MCF 10A (cell line): ENCODE measurements at regions not wholly inside any gene's neighbourhood (a gene's known extent, or its start where the extent isn't known, plus 50 kb on each side); places are given as distances from the start of the nearest gene placed in this dataset.

Experiments used
- BruUV-seq: library from RNA; stranded (reverse); fragments of 400-500 nt; replicated peaks from 2 replicates; lab custom pipeline; 2021; lab: Mats Ljungman, UMichigan
- CTCF ChIA-PET: fragments of 300-600 bp; sonication (Branson Sonifier 250); formaldehyde crosslinking; extraction: SDS; loops from one replicate; lab custom pipeline; 2021; ENCODE audit warnings: antibody characterized with exemption, inconsistent platforms; lab: Yijun Ruan, JAX
- POLR2A ChIA-PET: fragments of 300-600, 350-650 bp; sonication (Branson Sonifier 250); formaldehyde crosslinking; extraction: SDS; loops from one replicate; lab custom pipeline; 2020; ENCODE audit warnings: antibody characterized with exemption, inconsistent platforms; lab: Yijun Ruan, JAX
- DNase-seq: peaks from one replicate; pipeline ENCODE4 v3.0.0-alpha.2; 2018; ENCODE audit not compliant: unreplicated experiment
- H3K27ac Mint-ChIP-seq: one replicate; pipeline ENCODE4 v1.8.0; 2022; ENCODE audit warnings: mild to moderate bottlenecking, low read depth, mixed read lengths; ENCODE audit not compliant: unreplicated experiment
- H3K27me3 Mint-ChIP-seq: one replicate; pipeline ENCODE4 v1.8.0; 2022; ENCODE audit warnings: mixed read lengths; ENCODE audit not compliant: insufficient read depth, unreplicated experiment
- H3K36me3 Mint-ChIP-seq: one replicate; pipeline ENCODE4 v1.8.0; 2022; ENCODE audit warnings: mild to moderate bottlenecking, moderate library complexity, mixed read lengths; ENCODE audit not compliant: insufficient read depth, unreplicated experiment
- H3K4me1 Mint-ChIP-seq: one replicate; pipeline ENCODE4 v1.8.0; 2022; ENCODE audit warnings: mixed read lengths; ENCODE audit not compliant: insufficient read depth, unreplicated experiment
- H3K4me3 Mint-ChIP-seq: one replicate; pipeline ENCODE4 v1.8.0; 2022; ENCODE audit warnings: mild to moderate bottlenecking, moderate library complexity, mixed read lengths; ENCODE audit not compliant: unreplicated experiment
- H3K9me3 Mint-ChIP-seq: one replicate; pipeline ENCODE4 v1.8.0; 2022; ENCODE audit warnings: mixed read lengths; ENCODE audit not compliant: unreplicated experiment
- CTCF ChIP-seq: fragments of 200-600 bp; IDR thresholded peaks from one replicate; pipeline ENCODE4 v1.8.0; 2022; ENCODE audit warnings: antibody characterized with exemption, mild to moderate bottlenecking; ENCODE audit not compliant: unreplicated experiment
- intact Hi-C: fragments of 100-400 bp; cut with micrococcal nuclease; formaldehyde crosslinking; loops from 2 replicates; pipeline ENCODE4 v1.14.1; 2022

GRCh38 chr9:99726758-99727157 lies 94.9 kb upstream of the NR4A3 start:
- ChIA-PET CTCF (no interaction called here), POLR2A (no interaction called here)
- no peaks in the 10 kb centered on the region for H3K4me1 Mint-ChIP-seq
- no peak overlapping the region for H3K4me3 Mint-ChIP-seq
- no peak for TF ChIP-seq CTCF
- H3K27ac Mint-ChIP-seq: no peak overlapping the region
- no TSS peak for BruUV-seq
- no peak for DNase-seq
- peaks cover 10% of the 10 kb centered on the region for H3K27me3 Mint-ChIP-seq
- H3K36me3 Mint-ChIP-seq: no peaks in the 10 kb centered on the region
- H3K9me3 Mint-ChIP-seq: no peaks in the 10 kb centered on the region
- intact Hi-C loops: no loop called here

- Mint-ChIP-seq H3K4me1 (no peaks in the 10 kb centered on the region), H3K9me3 (no peaks in the 10 kb centered on the region), H3K36me3 (no peaks in the 10 kb centered on the region), H3K4me3 (no peak overlapping the region), H3K27me3 (no peaks in the 10 kb centered on the region), H3K27ac (no peak overlapping the region)
- ChIA-PET CTCF (no interaction called here), POLR2A (interaction anchor here (0.6 kb wide), 2 partner anchors 516 to 1397 kb away, joined by 3 to 4 read pairs; no protein-coding TSS in a partner anchor)
- TF ChIP-seq CTCF: no peak
- DNase-seq: no peak
- BruUV-seq: no TSS peak
- intact Hi-C loops: no loop called here
Measured at GRCh38 chr9:99730062-99730461, 91.6 kb upstream of the NR4A3 start.

- no peak for TF ChIP-seq CTCF
- H3K4me3 Mint-ChIP-seq: no peak overlapping the region
- H3K27ac Mint-ChIP-seq: no peak overlapping the region
- no peaks in the 10 kb centered on the region for H3K36me3 Mint-ChIP-seq
- H3K9me3 Mint-ChIP-seq: no peaks in the 10 kb centered on the region
- DNase-seq: no peak
- ChIA-PET POLR2A (interaction anchor here (0.7 kb wide), 1 partner anchor 155 kb away, joined by 3 read pairs; no protein-coding TSS in a partner anchor), CTCF (no interaction called here)
- no TSS peak for BruUV-seq
- intact Hi-C loops: no loop called here
- H3K4me1 Mint-ChIP-seq: no peaks in the 10 kb centered on the region
- H3K27me3 Mint-ChIP-seq: peaks cover 1% of the 10 kb centered on the region
Measured at GRCh38 chr9:99731950-99732349, 89.7 kb upstream of the NR4A3 start.

- Mint-ChIP-seq H3K27ac (no peak overlapping the region), H3K4me3 (no peak overlapping the region), H3K27me3 (peaks cover 9% of the 10 kb centered on the region), H3K4me1 (no peaks in the 10 kb centered on the region), H3K9me3 (no peaks in the 10 kb centered on the region), H3K36me3 (no peaks in the 10 kb centered on the region)
- ChIA-PET POLR2A (interaction anchor here (0.6 kb wide), 1 partner anchor 1484 kb away, joined by 3 read pairs; no protein-coding TSS in a partner anchor), CTCF (no interaction called here)
- DNase-seq: peak; percentile 13
- TF ChIP-seq CTCF: no peak
- BruUV-seq: no TSS peak
- intact Hi-C loops: no loop called here
Measured at GRCh38 chr9:99732715-99733114, 89.0 kb upstream of the NR4A3 start.
